AG04449 (cell line): ENCODE measurements at regions not wholly inside any gene's neighbourhood (a gene's known extent, or its start where the extent isn't known, plus 50 kb on each side); places are given as distances from the start of the nearest gene placed in this dataset.

Source experiments
- CTCF ChIA-PET: fragments of 350-600 bp; formaldehyde crosslinking; extraction: SDS; loops from one replicate; lab custom pipeline; 2021; ENCODE audit warnings: antibody characterized with exemption; lab: Yijun Ruan, JAX
- POLR2A ChIA-PET: fragments of 400-600, 350-600 bp; formaldehyde crosslinking; extraction: SDS; loops from one replicate; lab custom pipeline; 2020; ENCODE audit warnings: antibody characterized with exemption, inconsistent platforms; lab: Yijun Ruan, JAX
- DNase-seq: peaks from one replicate; pipeline ENCODE4 v3.0.0-alpha.2; 2010; ENCODE audit warnings: low read depth, low spot score
- H3K4me3 ChIP-seq: 2 replicates; pipeline ENCODE4 v1.5.1; 2011; ENCODE audit warnings: low read depth, mild to moderate bottlenecking, control low read depth, low read length
- CTCF ChIP-seq: IDR thresholded peaks from one replicate; pipeline ENCODE4 v1.5.1; 2011; ENCODE audit warnings: mild to moderate bottlenecking, moderate library complexity, low read length, control low read depth, inconsistent platforms; ENCODE audit not compliant: insufficient read depth; ENCODE audit errors: missing control alignments

- CTCF ChIA-PET: no interaction called here
Observed at GRCh38 chr6:21300439-21300838, 293.1 kb upstream of the SOX4 start.

DNA sequence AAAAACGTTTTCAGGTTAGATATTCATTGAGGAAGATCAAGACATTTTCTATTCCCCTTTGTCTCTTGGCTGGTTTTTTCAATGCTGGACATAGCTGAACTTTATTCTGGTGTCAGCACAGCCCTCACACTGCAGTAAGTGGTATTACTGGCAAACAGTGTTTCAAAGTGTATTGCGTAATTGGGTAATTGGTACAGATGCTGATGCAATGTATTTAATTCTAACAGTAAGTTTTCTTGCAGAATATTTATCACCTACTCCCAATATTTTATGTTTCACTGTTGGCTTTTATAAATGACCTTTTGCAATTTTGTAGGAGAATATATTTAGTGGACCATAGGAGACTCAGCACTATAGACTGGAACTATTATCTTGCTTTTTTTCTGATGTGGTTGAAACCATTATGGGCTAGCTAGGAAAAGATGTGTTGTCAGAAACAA lies 287.6 kb upstream of the SOX4 start:
- POLR2A ChIA-PET: no interaction called here
- H3K4me3 ChIP-seq: no peak overlapping the region
- peak; percentile 12 for DNase-seq
- no peak for TF ChIP-seq CTCF
- CTCF ChIA-PET: no interaction called here

More at GRCh38 chr6:21300439-21300838, 293.1 kb upstream of the SOX4 start:
- POLR2A ChIA-PET: no interaction called here
- no peak overlapping the region for H3K4me3 ChIP-seq
- no peak for TF ChIP-seq CTCF
- DNase-seq: no peak

DNA sequence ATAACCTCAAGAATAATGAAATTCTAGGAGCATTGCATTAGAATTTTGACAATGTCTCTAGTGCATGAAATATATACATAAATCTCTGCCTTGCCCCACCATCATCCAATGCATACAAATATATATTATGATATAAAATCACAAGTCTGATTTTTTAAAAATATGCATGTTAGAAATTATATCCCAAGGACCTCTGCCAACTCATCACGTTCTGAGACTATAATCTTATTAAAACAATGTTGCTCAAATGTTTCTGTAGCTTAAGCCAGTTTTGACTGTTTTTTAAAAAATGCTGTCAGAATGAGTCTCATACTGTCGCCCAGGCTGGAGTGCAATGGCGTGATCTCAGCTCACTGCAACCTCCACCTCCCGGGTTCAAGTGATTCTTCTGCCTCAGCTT lies 287.0 kb upstream of the SOX4 start:
- CTCF ChIA-PET: no interaction called here
- POLR2A ChIA-PET: no interaction called here
- DNase-seq: no peak
- no peak for TF ChIP-seq CTCF
- no peak overlapping the region for H3K4me3 ChIP-seq

DNA sequence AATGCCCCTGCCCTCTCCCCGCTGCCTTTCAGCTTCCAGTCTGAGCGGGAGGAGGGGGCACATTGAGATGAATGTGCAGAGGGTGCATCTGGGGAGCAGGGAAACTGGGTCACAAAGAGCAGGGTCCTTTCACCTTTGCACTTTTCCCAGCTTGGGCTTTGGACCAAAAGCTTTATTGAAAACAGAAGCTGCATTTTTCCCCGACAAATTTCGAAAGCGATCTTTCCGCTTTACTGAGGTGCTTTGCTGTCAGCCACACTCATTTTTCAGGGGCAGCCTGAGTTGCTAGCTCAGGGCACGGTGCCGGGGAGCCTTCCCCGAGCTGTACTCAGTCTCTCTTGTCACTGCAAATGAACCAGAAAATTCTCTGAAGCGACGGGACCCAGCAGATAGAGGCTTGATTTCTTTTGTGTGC lies 283.7 kb upstream of the SOX4 start:
- CTCF ChIA-PET: no interaction called here
- POLR2A ChIA-PET: no interaction called here

GRCh38 chr6:21310568-21311140 lies 282.9 kb upstream of the SOX4 start:
- TF ChIP-seq CTCF: no peak

More for the DNA sequence above, 283.7 kb upstream of the SOX4 start:
- no peak for TF ChIP-seq CTCF
- no peak for DNase-seq
- H3K4me3 ChIP-seq: peak overlapping the region; percentile 33

DNA sequence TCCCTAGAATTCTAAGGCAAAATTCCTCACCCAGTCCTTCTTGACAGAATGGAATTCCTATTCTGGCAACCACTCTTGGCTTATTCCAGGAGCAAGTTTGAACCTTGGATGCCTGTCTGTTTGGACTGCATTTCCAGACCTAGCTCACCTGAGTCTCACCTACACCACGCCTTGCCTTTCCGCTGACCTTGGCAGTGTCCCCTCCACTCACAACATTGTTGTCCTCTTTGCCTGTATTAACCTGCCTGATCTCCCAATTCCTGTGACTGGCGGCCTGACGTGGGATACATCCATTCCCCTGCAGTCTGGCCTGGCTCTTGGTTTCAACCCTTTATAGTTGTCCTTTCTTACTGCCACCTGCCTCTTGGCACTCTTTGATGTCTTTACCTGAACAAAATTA lies 281.4 kb upstream of the SOX4 start:
- POLR2A ChIA-PET: no interaction called here
- no peak overlapping the region for H3K4me3 ChIP-seq
- TF ChIP-seq CTCF: no peak
- no peak for DNase-seq
- CTCF ChIA-PET: no interaction called here

More at GRCh38 chr6:21310568-21311140, 282.9 kb upstream of the SOX4 start:
- no peak for DNase-seq
- H3K4me3 ChIP-seq: no peak overlapping the region
- ChIA-PET CTCF (no interaction called here), POLR2A (no interaction called here)
